DOHH2 (cell line): ENCODE measurements at regions not wholly inside any gene's neighbourhood (a gene's known extent, or its start where the extent isn't known, plus 50 kb on each side); places are given as distances from the start of the nearest gene placed in this dataset.

Experiments used
- H3F3A ChIP-seq: fragments of 200-600 bp; sonication (generic), shearing (Covaris generic); 2 replicates; pipeline ENCODE4 v1.6.0; 2016; ENCODE audit warnings: antibody characterized with exemption, mild to moderate bottlenecking; ENCODE audit not compliant: control insufficient read depth, insufficient read depth
- H3K27ac ChIP-seq: fragments of 200-600 bp; sonication (generic); 2 replicates; pipeline ENCODE4 v1.5.1; 2014; ENCODE audit warnings: low read depth, mild to moderate bottlenecking, low read length, moderate library complexity
- H3K27me3 ChIP-seq: fragments of 200-600 bp; sonication (generic); 2 replicates; pipeline ENCODE4 v1.6.1; 2014; ENCODE audit warnings: mild to moderate bottlenecking, low read length, mixed read lengths; ENCODE audit not compliant: control insufficient read depth
- H3K36me3 ChIP-seq: fragments of 200-600 bp; sonication (generic); 2 replicates; pipeline ENCODE4 v1.6.1; 2014; ENCODE audit warnings: mild to moderate bottlenecking, low read length, moderate library complexity, mixed read lengths; ENCODE audit not compliant: control insufficient read depth
- H3K4me1 ChIP-seq: fragments of 200-600 bp; sonication (generic); 2 replicates; pipeline ENCODE4 v1.6.1; 2014; ENCODE audit warnings: mild to moderate bottlenecking, low read length, mixed read lengths; ENCODE audit not compliant: control insufficient read depth
- H3K4me2 ChIP-seq: fragments of 200-600 bp; sonication (generic); 2 replicates; pipeline ENCODE4 v1.6.0; 2014; ENCODE audit warnings: mild to moderate bottlenecking, low read length, moderate library complexity
- H3K4me3 ChIP-seq: fragments of 200-600 bp; sonication (generic); 2 replicates; pipeline ENCODE4 v1.5.1; 2014; ENCODE audit warnings: mild to moderate bottlenecking, low read length, mixed read lengths
- H3K79me2 ChIP-seq: fragments of 200-600 bp; sonication (generic); 2 replicates; pipeline ENCODE4 v1.6.1; 2014; ENCODE audit warnings: mild to moderate bottlenecking, low read length, mixed read lengths; ENCODE audit not compliant: control insufficient read depth
- H3K9me2 ChIP-seq: fragments of 200-600 bp; sonication (generic); replicated peaks from 2 replicates; pipeline ENCODE4 v1.6.1; 2014; ENCODE audit warnings: mild to moderate bottlenecking, low read length, mixed read lengths; ENCODE audit not compliant: control insufficient read depth
- H3K9me3 ChIP-seq: fragments of 200-600 bp; sonication (generic); 2 replicates; pipeline ENCODE4 v1.6.1; 2014; ENCODE audit warnings: antibody characterized with exemption, low read length, mixed read lengths; ENCODE audit not compliant: control insufficient read depth, insufficient read depth
- H4K20me1 ChIP-seq: fragments of 200-600 bp; sonication (generic); 2 replicates; pipeline ENCODE4 v1.6.0; 2014; ENCODE audit warnings: low read depth, mild to moderate bottlenecking, antibody characterized with exemption, low read length, moderate library complexity; ENCODE audit not compliant: control insufficient read depth, insufficient read depth
- CTCF ChIP-seq: fragments of 200-600 bp; sonication (generic); IDR thresholded peaks from one replicate; pipeline ENCODE4 v1.5.1; 2014; ENCODE audit warnings: antibody characterized with exemption, mild to moderate bottlenecking, low read depth, low read length; ENCODE audit not compliant: poor library complexity, severe bottlenecking
- EZH2phosphoT487 ChIP-seq: fragments of 200-600 bp; sonication (generic); IDR thresholded peaks from 2 replicates; pipeline ENCODE4 v1.6.1; 2017; ENCODE audit warnings: borderline replicate concordance, mild to moderate bottlenecking, antibody characterized with exemption, low read length, moderate library complexity, mixed read lengths

DNA sequence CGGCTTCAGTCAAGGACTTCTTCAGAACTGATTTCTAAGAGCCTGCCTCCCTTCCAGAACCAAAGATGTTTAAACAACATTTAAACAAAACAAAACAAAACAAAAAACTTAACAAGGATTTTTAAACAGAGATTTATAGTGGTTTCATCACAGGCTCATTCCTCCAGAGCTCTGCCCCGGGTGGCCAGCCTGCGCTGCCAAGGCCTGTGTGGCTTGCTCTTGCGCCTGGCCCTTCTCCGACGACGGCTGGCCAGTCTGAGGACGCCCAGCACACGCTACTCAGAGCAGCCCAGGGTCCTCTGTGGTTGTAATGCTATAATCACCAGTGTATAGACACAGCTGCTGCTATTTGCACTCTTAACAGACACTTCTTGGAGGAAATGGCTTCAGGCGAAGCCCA is 307.2 kb upstream of the MYOCD start:
- H3K4me3 ChIP-seq = no peak overlapping the region
- H3K4me1 ChIP-seq = no peaks in the 10 kb centered on the region
- no peak overlapping the region for H3K27ac ChIP-seq
- no peaks in the 10 kb centered on the region for H3K9me2 ChIP-seq
- H3K27me3 ChIP-seq = no peaks in the 10 kb centered on the region
- no peaks in the 10 kb centered on the region for H3K9me3 ChIP-seq
- H3K4me2 ChIP-seq = no peak overlapping the region
- no peaks in the 10 kb centered on the region for H3K36me3 ChIP-seq
- H3K79me2 ChIP-seq = no peaks in the 10 kb centered on the region
- H4K20me1 ChIP-seq = no peaks in the 10 kb centered on the region
- no peaks in the 10 kb centered on the region for H3F3A ChIP-seq
- TF ChIP-seq CTCF = no peak
- no peak for TF ChIP-seq EZH2phosphoT487

DNA sequence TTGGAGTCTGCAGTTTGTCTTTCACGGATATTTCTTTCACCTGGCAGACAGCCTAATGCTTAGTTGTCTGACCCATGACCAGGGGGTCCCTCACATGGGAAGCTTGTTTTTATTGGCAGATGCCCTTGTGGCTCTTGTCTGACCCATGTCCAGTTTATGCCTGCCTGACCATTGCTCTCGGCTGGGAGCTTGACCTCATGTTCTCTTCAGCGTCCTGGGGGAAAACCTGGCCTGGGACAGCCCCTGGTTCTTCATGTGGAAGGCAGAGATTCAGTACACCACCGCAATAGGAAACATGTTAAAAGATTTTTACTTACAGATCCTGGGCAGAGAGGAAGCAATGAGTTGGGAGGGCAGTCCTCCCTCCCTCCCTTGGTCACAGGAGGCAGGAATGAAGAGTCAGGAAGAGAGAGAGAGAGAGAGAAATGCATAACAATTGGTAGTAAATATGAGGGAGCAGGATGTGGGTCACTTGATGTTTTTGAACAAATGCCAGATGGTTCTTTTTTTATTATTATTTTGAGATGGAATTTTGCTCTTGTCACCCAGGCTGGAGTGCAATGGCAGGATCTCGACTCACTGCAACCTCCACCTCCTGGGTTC is 302.7 kb upstream of the MYOCD start:
- H3K9me2 ChIP-seq = no peaks in the 10 kb centered on the region
- TF ChIP-seq CTCF (no peak), EZH2phosphoT487 (no peak)
- H3K79me2 ChIP-seq = no peaks in the 10 kb centered on the region
- no peaks in the 10 kb centered on the region for H4K20me1 ChIP-seq
- no peaks in the 10 kb centered on the region for H3K36me3 ChIP-seq
- no peak overlapping the region for H3K4me3 ChIP-seq
- H3K4me1 ChIP-seq = no peaks in the 10 kb centered on the region
- H3F3A ChIP-seq = no peaks in the 10 kb centered on the region
- no peak overlapping the region for H3K4me2 ChIP-seq
- H3K27ac ChIP-seq = no peak overlapping the region
- H3K9me3 ChIP-seq = no peaks in the 10 kb centered on the region
- H3K27me3 ChIP-seq = no peaks in the 10 kb centered on the region

GRCh38 chr17:12365805-12366204 is 299.9 kb upstream of the MYOCD start:
- Histone ChIP-seq H3K27me3 (no peaks in the 10 kb centered on the region), H4K20me1 (no peaks in the 10 kb centered on the region), H3K79me2 (no peaks in the 10 kb centered on the region), H3K27ac (no peak overlapping the region), H3K9me2 (no peaks in the 10 kb centered on the region), H3K4me2 (no peak overlapping the region), H3K4me1 (no peaks in the 10 kb centered on the region), H3K4me3 (no peak overlapping the region), H3F3A (no peaks in the 10 kb centered on the region), H3K9me3 (no peaks in the 10 kb centered on the region), H3K36me3 (no peaks in the 10 kb centered on the region)
- no peak for TF ChIP-seq EZH2phosphoT487
- no peak for TF ChIP-seq CTCF
